ENCODE measurements at regions not wholly inside any gene's neighbourhood (a gene's known extent, or its start where the extent isn't known, plus 50 kb on each side); places are given as distances from the start of the nearest gene placed in this dataset.

DNA sequence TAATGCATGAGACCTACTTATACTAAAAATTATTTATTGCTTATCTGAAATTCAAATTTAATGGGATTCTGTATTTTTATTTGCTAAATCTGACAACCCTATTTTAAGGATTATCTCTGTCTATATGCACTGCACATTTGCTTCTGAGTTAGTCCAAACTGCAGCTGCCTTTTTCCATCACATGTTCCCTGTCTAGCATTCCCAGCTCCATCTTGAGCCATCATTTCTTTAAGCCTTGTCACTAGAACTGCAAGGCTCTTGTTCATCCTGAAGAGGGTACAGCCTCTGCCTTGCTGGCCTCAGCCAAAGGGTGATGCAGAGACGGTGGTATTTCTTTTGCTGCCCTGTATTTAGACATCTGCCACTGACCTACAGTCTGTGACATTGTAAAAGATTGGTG is 125.8 kb upstream of the STT3B start:
- Histone ChIP-seq H4K20me1 (ENCODE audit: control insufficient read depth, insufficient read depth, insufficient read length) (no peaks in the 10 kb centered on the region), H4K91ac (ENCODE audit: insufficient read length, low read depth, low read length) (no peak overlapping the region), H3K14ac (ENCODE audit: insufficient read depth, low read length) (no peak overlapping the region), H2BK5ac (ENCODE audit: insufficient read length, low read length) (no peak overlapping the region), H2BK12ac (ENCODE audit: insufficient read length, low read depth, low read length) (no peak overlapping the region), H4K8ac (replicated peaks; ENCODE audit: insufficient read length, low read depth, low read length) (no peak overlapping the region), H2BK15ac (ENCODE audit: low read depth, low read length) (no peak overlapping the region), H2AFZ (ENCODE audit: low read length) (no peak overlapping the region), H3K27ac (ENCODE audit: insufficient read length, low read depth, low read length) (no peak overlapping the region), H2BK120ac (ENCODE audit: low read depth, low read length, poor library complexity, severe bottlenecking) (no peak overlapping the region), H3K23ac (ENCODE audit: insufficient read length, low read depth, low read length) (no peak overlapping the region), H3K79me2 (ENCODE audit: insufficient read depth, low read length) (no peaks in the 10 kb centered on the region), H3K4me1 (ENCODE audit: insufficient read depth, low read length) (no peaks in the 10 kb centered on the region), H3K9ac (ENCODE audit: extremely low read depth, insufficient read length, low read length) (no peak overlapping the region), H2AK5ac (ENCODE audit: insufficient read length, low read length) (no peak overlapping the region), H3T11ph (ENCODE audit: low read length) (no peak overlapping the region), H3K18ac (ENCODE audit: insufficient read length, low read depth, low read length) (no peak overlapping the region), H3K4me2 (ENCODE audit: insufficient read depth, insufficient read length, low read length) (no peak overlapping the region), H3K56ac (ENCODE audit: insufficient read length, low read depth, low read length) (no peak overlapping the region), H4K5ac (ENCODE audit: insufficient read length, low read depth, low read length) (no peak overlapping the region), H3K9me3 (ENCODE audit: control insufficient read depth, low read depth, low read length) (no peaks in the 10 kb centered on the region), H2BK20ac (ENCODE audit: low read depth, low read length, poor library complexity, severe bottlenecking) (no peak overlapping the region), H3K79me1 (ENCODE audit: insufficient read depth, low read depth, low read length, poor library complexity, severe bottlenecking) (no peaks in the 10 kb centered on the region), H3K27me3 (ENCODE audit: insufficient read depth, low read length) (no peaks in the 10 kb centered on the region), H3K23me2 (ENCODE audit: insufficient read length, low read depth, low read length, poor library complexity, severe bottlenecking) (no peaks in the 10 kb centered on the region), H3K4ac (ENCODE audit: low read depth, low read length) (no peak overlapping the region)
- no CpG with 5 or more reads among the region's 1 CpG for WGBS (ENCODE audit: extremely low coverage, insufficient read length, low lambda C conversion rate)
- H3K27ac Mint-ChIP-seq, result no peak overlapping the region
- H3K27me3 Mint-ChIP-seq (ENCODE audit: low read depth), result no peaks in the 10 kb centered on the region
- H3K9me3 Mint-ChIP-seq, result no peaks in the 10 kb centered on the region
- no peak overlapping the region for H3K4me3 Mint-ChIP-seq
- TF ChIP-seq, protein P1, sequence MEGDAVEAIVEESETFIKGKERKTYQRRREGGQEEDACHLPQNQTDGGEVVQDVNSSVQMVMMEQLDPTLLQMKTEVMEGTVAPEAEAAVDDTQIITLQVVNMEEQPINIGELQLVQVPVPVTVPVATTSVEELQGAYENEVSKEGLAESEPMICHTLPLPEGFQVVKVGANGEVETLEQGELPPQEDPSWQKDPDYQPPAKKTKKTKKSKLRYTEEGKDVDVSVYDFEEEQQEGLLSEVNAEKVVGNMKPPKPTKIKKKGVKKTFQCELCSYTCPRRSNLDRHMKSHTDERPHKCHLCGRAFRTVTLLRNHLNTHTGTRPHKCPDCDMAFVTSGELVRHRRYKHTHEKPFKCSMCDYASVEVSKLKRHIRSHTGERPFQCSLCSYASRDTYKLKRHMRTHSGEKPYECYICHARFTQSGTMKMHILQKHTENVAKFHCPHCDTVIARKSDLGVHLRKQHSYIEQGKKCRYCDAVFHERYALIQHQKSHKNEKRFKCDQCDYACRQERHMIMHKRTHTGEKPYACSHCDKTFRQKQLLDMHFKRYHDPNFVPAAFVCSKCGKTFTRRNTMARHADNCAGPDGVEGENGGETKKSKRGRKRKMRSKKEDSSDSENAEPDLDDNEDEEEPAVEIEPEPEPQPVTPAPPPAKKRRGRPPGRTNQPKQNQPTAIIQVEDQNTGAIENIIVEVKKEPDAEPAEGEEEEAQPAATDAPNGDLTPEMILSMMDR (conservative IDR thresholded peaks at IDR 0.05), result no peak
- peaks cover 6 to 8% of the 10 kb centered on the region in 2 experiments for H3K4me1 Mint-ChIP-seq
- DNase-seq, result no peak
- no peaks in the 10 kb centered on the region; a peak in 2 of 7 replicates for H3K36me3 Mint-ChIP-seq (ENCODE audit: insufficient read depth in 1 of 3, low read depth in 3 of 3)
